ENCODE measurements at regions not wholly inside any gene's neighbourhood (a gene's known extent, or its start where the extent isn't known, plus 50 kb on each side); places are given as distances from the start of the nearest gene placed in this dataset.

DNA sequence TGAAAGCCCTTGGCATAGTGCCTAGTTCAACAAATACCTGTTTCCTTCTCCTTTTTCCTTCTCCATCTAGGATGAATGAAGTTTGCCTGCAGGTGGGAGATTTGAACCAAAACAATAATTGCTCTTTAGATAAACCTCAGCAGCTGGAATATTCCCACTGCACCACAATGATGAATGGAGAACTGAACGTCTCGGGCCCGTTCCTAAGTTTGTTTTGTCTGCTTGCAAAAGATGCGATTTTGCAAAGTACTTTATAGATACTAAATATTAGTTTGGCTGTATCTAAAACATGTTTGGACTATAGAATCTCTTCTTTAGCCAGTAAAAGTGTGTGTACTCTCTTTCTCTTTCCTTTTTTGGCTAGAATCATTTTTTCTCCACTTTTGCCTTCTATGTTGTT lies 75.8 kb upstream of the BMPER start:
- Histone ChIP-seq H3K9me3 (replicated peaks; ENCODE audit: control insufficient read depth, insufficient read depth, low read depth, low read length) (no peaks in the 10 kb centered on the region), H3K4me1 (replicated peaks in 1 of 2; ENCODE audit: control insufficient read depth in 2 of 2, insufficient read depth in 2 of 2, low read length in 2 of 2) (no peaks in the 10 kb centered on the region), H3K9me1 (ENCODE audit: control insufficient read depth, insufficient read depth, low read length) (no peaks in the 10 kb centered on the region), H3K36me3 (ENCODE audit: control insufficient read depth, insufficient read depth, low read length) (no peaks in the 10 kb centered on the region), H3K27me3 (ENCODE audit: control insufficient read depth in 2 of 2, insufficient read depth in 2 of 2, low read length in 2 of 2) (no peaks in the 10 kb centered on the region), H3K79me2 (ENCODE audit: control insufficient read depth, insufficient read depth, low read length) (no peaks in the 10 kb centered on the region), H3K4me2 (ENCODE audit: insufficient read depth, low read length) (no peak overlapping the region), H3K9ac (ENCODE audit: insufficient read depth in 1 of 2, low read depth in 2 of 2, low read length in 2 of 2) (no peak overlapping the region), H3K4me3 (no peak overlapping the region), H4K20me1 (replicated peaks; ENCODE audit: control insufficient read depth, insufficient read depth, low read length) (no peaks in the 10 kb centered on the region), H2AFZ (ENCODE audit: low read depth, low read length) (no peak overlapping the region), H3K27ac (ENCODE audit: extremely low read depth, low read depth, low read length) (no peak overlapping the region)
- intact Hi-C loops (cut with micrococcal nuclease) = no loop called here
- DNase-seq (ENCODE audit: extremely low read depth in 1 of 4, low spot score in 3 of 4) = no peak
- no TSS peak for BruUV-seq (replicated peaks)
- ATAC-seq = no peak
- in situ Hi-C loops (cut with MboI) = no loop called here
- FAIRE-seq = no peak
- WGBS (ENCODE audit: insufficient coverage, low coverage, missing lambda C conversion rate) = 2% methylated on average over 4 of the region's 4 CpGs
- POLR2A ChIA-PET = no interaction called here
- CTCF ChIA-PET (ENCODE audit: low intra/inter-chr PET ratio) = no interaction called here
- no peak for TF ChIP-seq BACH1 (tag; IDR thresholded peaks at IDR 0.05)
- no peak for TF ChIP-seq BRD4 (IDR thresholded peaks at IDR 0.05)
- no peak for TF ChIP-seq SIN3B (IDR thresholded peaks at IDR 0.05; ENCODE audit: low read depth)
- TF ChIP-seq HIVEP1 (CRISPR knock-in tag; IDR thresholded peaks at IDR 0.05) = no peak
- no peak for TF ChIP-seq E2F6 (IDR thresholded peaks at IDR 0.05; ENCODE audit: borderline replicate concordance in 1 of 2, extremely low read depth in 1 of 2, insufficient read depth in 1 of 2, insufficient read length in 1 of 2, low read depth in 1 of 2, low read length in 1 of 2, poor library complexity in 1 of 2, severe bottlenecking in 1 of 2)
- TF ChIP-seq E2F8 (IDR thresholded peaks at IDR 0.05; ENCODE audit: low read depth, partially characterized antibody) = no peak
- no peak for TF ChIP-seq KLF1 (tag; IDR thresholded peaks at IDR 0.05)
- TF ChIP-seq KDM2B (CRISPR knock-in tag; IDR thresholded peaks at IDR 0.05) = no peak
- no peak for TF ChIP-seq ZHX1 (conservative IDR thresholded peaks at IDR 0.05; ENCODE audit: low read length)
- TF ChIP-seq, protein P1, sequence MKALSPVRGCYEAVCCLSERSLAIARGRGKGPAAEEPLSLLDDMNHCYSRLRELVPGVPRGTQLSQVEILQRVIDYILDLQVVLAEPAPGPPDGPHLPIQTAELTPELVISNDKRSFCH (CRISPR knock-in tag; IDR thresholded peaks at IDR 0.05) = no peak
- TF ChIP-seq, protein P1 (tag; IDR thresholded peaks at IDR 0.05) = no peak
- TF ChIP-seq STAT5A (IDR thresholded peaks at IDR 0.05; ENCODE audit: borderline replicate concordance, low read length) = no peak
- no peak for TF ChIP-seq MTF1 (CRISPR knock-in tag; IDR thresholded peaks at IDR 0.05; ENCODE audit: borderline replicate concordance)
- no peak for TF ChIP-seq CHAMP1 (IDR thresholded peaks at IDR 0.05)
